GM19035 (cell line): ENCODE measurements at regions not wholly inside any gene's neighbourhood (a gene's known extent, or its start where the extent isn't known, plus 50 kb on each side); places are given as distances from the start of the nearest gene placed in this dataset.
A peak's percentile ranks its signal among the peaks of the same experiment; 100 is the strongest.

Source experiments
- ATAC-seq: cut with Tn5 transposase; IDR thresholded peaks from one replicate; pipeline ENCODE4 v1.9.1; 2021; ENCODE audit not compliant: unreplicated experiment

GRCh38 chr6:121810158-121811032 lies 374.9 kb downstream of the GJA1 start:
- no peak for ATAC-seq

- no peak for ATAC-seq
Observed at GRCh38 chr6:121811106-121811505, 375.7 kb downstream of the GJA1 start.

GRCh38 chr6:121816361-121816760 lies 380.9 kb downstream of the GJA1 start:
- no peak for ATAC-seq

- no peak for ATAC-seq
Observed at GRCh38 chr6:121816906-121817540, 381.6 kb downstream of the GJA1 start.

- ATAC-seq = no peak
Observed at GRCh38 chr6:121823437-121823851, 388.0 kb downstream of the GJA1 start.

- no peak for ATAC-seq
Observed at GRCh38 chr6:121826156-121826810, 390.8 kb downstream of the GJA1 start.

GRCh38 chr6:121828146-121828886 lies 392.9 kb downstream of the GJA1 start:
- no peak for ATAC-seq

GRCh38 chr6:121830736-121831135 lies 395.3 kb downstream of the GJA1 start:
- ATAC-seq = no peak

GRCh38 chr6:121835662-121836061 lies 400.2 kb downstream of the GJA1 start:
- ATAC-seq = no peak

- no peak for ATAC-seq
Observed at GRCh38 chr6:121837545-121838229, 402.2 kb downstream of the GJA1 start.

GRCh38 chr6:121838842-121839241 lies 403.4 kb downstream of the GJA1 start:
- ATAC-seq = no peak

GRCh38 chr6:121839896-121840295 lies 404.4 kb downstream of the GJA1 start:
- ATAC-seq = no peak

- ATAC-seq = no peak
Observed at GRCh38 chr6:121844898-121845297, 409.5 kb downstream of the GJA1 start.

GRCh38 chr6:121847806-121848522 lies 412.5 kb downstream of the GJA1 start:
- no peak for ATAC-seq

GRCh38 chr6:121848523-121849255 lies 413.2 kb downstream of the GJA1 start:
- no peak for ATAC-seq

- ATAC-seq = peak; percentile 83
Observed at GRCh38 chr6:121849477-121849876, 414.0 kb downstream of the GJA1 start.

- ATAC-seq = no peak
Observed at GRCh38 chr6:121851056-121851455, 415.6 kb downstream of the GJA1 start.

GRCh38 chr6:121853686-121854085 lies 418.2 kb downstream of the GJA1 start:
- no peak for ATAC-seq

- ATAC-seq = no peak
Observed at GRCh38 chr6:121855521-121855920, 420.1 kb downstream of the GJA1 start.
